Hepatocyte (in vitro differentiated cells): ENCODE measurements at regions not wholly inside any gene's neighbourhood (a gene's known extent, or its start where the extent isn't known, plus 50 kb on each side); places are given as distances from the start of the nearest gene placed in this dataset.

Experiments
- DNase-seq: peaks from one replicate; pipeline ENCODE4 v3.0.0-alpha.2; 2016; ENCODE audit warnings: low spot score
- H2AFZ ChIP-seq: fragments of 200-600 bp; sonication (generic); 2 replicates; pipeline ENCODE4 v1.6.0; 2016; ENCODE audit warnings: antibody characterized with exemption, mild to moderate bottlenecking
- H3K27ac ChIP-seq: fragments of 200-600 bp; sonication (generic); 2 replicates; pipeline ENCODE4 v1.5.1; 2016; ENCODE audit warnings: mild to moderate bottlenecking
- H3K27me3 ChIP-seq: fragments of 200-600 bp; sonication (generic); 2 replicates; pipeline ENCODE4 v1.6.1; 2016
- H3K36me3 ChIP-seq: fragments of 200-600 bp; sonication (generic); replicated peaks from 2 replicates; pipeline ENCODE4 v1.5.1; 2016; ENCODE audit warnings: low read depth; ENCODE audit not compliant: insufficient read depth
- H3K4me1 ChIP-seq: fragments of 200-600 bp; sonication (generic); 2 replicates; pipeline ENCODE4 v1.5.1; 2016; ENCODE audit warnings: mild to moderate bottlenecking, moderate library complexity; ENCODE audit not compliant: insufficient read depth
- H3K4me2 ChIP-seq: fragments of 200-600 bp; sonication (generic); 2 replicates; pipeline ENCODE4 v1.6.0; 2016
- H3K4me3 ChIP-seq: fragments of 200-600 bp; sonication (generic); 2 replicates; pipeline ENCODE4 v1.5.1; 2016; ENCODE audit warnings: mild to moderate bottlenecking
- H3K79me2 ChIP-seq: fragments of 200-600 bp; sonication (generic); 2 replicates; pipeline ENCODE4 v1.6.0; 2017; ENCODE audit warnings: mild to moderate bottlenecking
- H3K9me2 ChIP-seq: fragments of 200-600 bp; sonication (generic); replicated peaks from 2 replicates; pipeline ENCODE4 v1.6.0; 2017; ENCODE audit warnings: mild to moderate bottlenecking; ENCODE audit not compliant: insufficient read depth
- H3K9me3 ChIP-seq: fragments of 200-600 bp; sonication (generic); 2 replicates; pipeline ENCODE4 v1.5.1; 2016; ENCODE audit warnings: low read depth, mild to moderate bottlenecking
- H4K20me1 ChIP-seq: fragments of 200-600 bp; sonication (generic); 2 replicates; pipeline ENCODE4 v1.6.0; 2016; ENCODE audit warnings: mild to moderate bottlenecking; ENCODE audit not compliant: insufficient read depth, poor library complexity, severe bottlenecking
- CTCF ChIP-seq: fragments of 200-600 bp; sonication (generic); IDR thresholded peaks from 2 replicates; pipeline ENCODE4 v1.5.1; 2016; ENCODE audit warnings: antibody characterized with exemption, mild to moderate bottlenecking; ENCODE audit not compliant: poor library complexity
- EZH2 ChIP-seq: fragments of 200-600 bp; sonication (generic); IDR thresholded peaks from 2 replicates; pipeline ENCODE4 v1.6.1; 2016; ENCODE audit warnings: antibody characterized with exemption, mild to moderate bottlenecking, borderline replicate concordance
- EZH2phosphoT487 ChIP-seq: fragments of 200-600 bp; sonication (generic); IDR thresholded peaks from one replicate; pipeline ENCODE4 v1.6.1; 2018; ENCODE audit warnings: antibody characterized with exemption, mild to moderate bottlenecking, low read depth, moderate library complexity; ENCODE audit not compliant: unreplicated experiment, severe bottlenecking
- whole genome bisulfite sequencing: methylation state at CpG from one replicate; pipeline ENCODE4 v1.1.6; 2016; ENCODE audit warnings: low lambda C conversion rate; ENCODE audit errors: missing lambda C conversion rate; 5-methylcytosine and 5-hydroxymethylcytosine counted together

GRCh38 chr1:4868521-4868920, 214.1 kb downstream of the AJAP1 start:
- no peak overlapping the region for H3K4me3 ChIP-seq
- no peaks in the 10 kb centered on the region for H3K4me1 ChIP-seq
- no peak for DNase-seq
- H3K27me3 ChIP-seq, result no peaks in the 10 kb centered on the region
- H4K20me1 ChIP-seq, result no peaks in the 10 kb centered on the region
- no peak overlapping the region for H2AFZ ChIP-seq
- H3K9me2 ChIP-seq, result no peaks in the 10 kb centered on the region
- H3K79me2 ChIP-seq, result no peaks in the 10 kb centered on the region
- no peak overlapping the region for H3K27ac ChIP-seq
- H3K4me2 ChIP-seq, result no peak overlapping the region
- TF ChIP-seq EZH2phosphoT487 (no peak), EZH2 (no peak), CTCF (no peak)
- 63% methylated on average over 2 of the region's 2 CpGs for WGBS
- no peaks in the 10 kb centered on the region for H3K9me3 ChIP-seq
- no peaks in the 10 kb centered on the region for H3K36me3 ChIP-seq

- no peaks in the 10 kb centered on the region for H3K9me3 ChIP-seq
Observed at GRCh38 chr1:4856396-4856795, 202.0 kb downstream of the AJAP1 start.

GRCh38 chr1:4854367-4854766, 200.0 kb downstream of the AJAP1 start:
- Histone ChIP-seq H3K4me1 (no peaks in the 10 kb centered on the region), H3K36me3 (no peaks in the 10 kb centered on the region), H3K9me2 (no peaks in the 10 kb centered on the region), H3K27ac (no peak overlapping the region), H2AFZ (no peak overlapping the region), H4K20me1 (no peaks in the 10 kb centered on the region), H3K27me3 (no peaks in the 10 kb centered on the region), H3K4me3 (no peak overlapping the region), H3K9me3 (no peaks in the 10 kb centered on the region), H3K79me2 (no peaks in the 10 kb centered on the region), H3K4me2 (no peak overlapping the region)
- WGBS, result 87% methylated on average over 8 of the region's 8 CpGs
- no peak for DNase-seq
- TF ChIP-seq EZH2phosphoT487 (no peak), EZH2 (no peak), CTCF (no peak)

More at GRCh38 chr1:4856396-4856795, 202.0 kb downstream of the AJAP1 start:
- Histone ChIP-seq H3K4me3 (no peak overlapping the region), H3K9me2 (no peaks in the 10 kb centered on the region), H3K27ac (no peak overlapping the region), H3K4me2 (no peak overlapping the region), H2AFZ (no peak overlapping the region), H3K79me2 (no peaks in the 10 kb centered on the region), H3K4me1 (no peaks in the 10 kb centered on the region), H4K20me1 (no peaks in the 10 kb centered on the region), H3K27me3 (no peaks in the 10 kb centered on the region), H3K36me3 (no peaks in the 10 kb centered on the region)
- no peak for DNase-seq
- TF ChIP-seq EZH2phosphoT487, result no peak
- no peak for TF ChIP-seq CTCF
- TF ChIP-seq EZH2, result no peak
- 84% methylated on average over 3 of the region's 3 CpGs for WGBS

- H4K20me1 ChIP-seq, result no peaks in the 10 kb centered on the region
- no peaks in the 10 kb centered on the region for H3K36me3 ChIP-seq
- H3K4me2 ChIP-seq, result no peak overlapping the region
- 93% methylated on average over 5 of the region's 5 CpGs for WGBS
- H3K27ac ChIP-seq, result no peak overlapping the region
- no peaks in the 10 kb centered on the region for H3K9me2 ChIP-seq
- H2AFZ ChIP-seq, result no peak overlapping the region
- H3K4me3 ChIP-seq, result no peak overlapping the region
- no peak for DNase-seq
- no peak for TF ChIP-seq EZH2phosphoT487
- no peak for TF ChIP-seq CTCF
- no peak for TF ChIP-seq EZH2
- H3K27me3 ChIP-seq, result no peaks in the 10 kb centered on the region
- no peaks in the 10 kb centered on the region for H3K79me2 ChIP-seq
- H3K4me1 ChIP-seq, result no peaks in the 10 kb centered on the region
- no peaks in the 10 kb centered on the region for H3K9me3 ChIP-seq
Observed at GRCh38 chr1:4853904-4854303, 199.5 kb downstream of the AJAP1 start.
